GM13977 (cell line): ENCODE measurements at regions not wholly inside any gene's neighbourhood (a gene's known extent, or its start where the extent isn't known, plus 50 kb on each side); places are given as distances from the start of the nearest gene placed in this dataset.

Experiments
- DNase-seq: peaks from one replicate; pipeline ENCODE4 v3.0.0; 2012; ENCODE audit warnings: low spot score
- CTCF ChIP-seq: IDR thresholded peaks from 2 replicates; pipeline ENCODE4 v1.5.1; 2012; ENCODE audit warnings: mild to moderate bottlenecking, control low read depth; ENCODE audit not compliant: insufficient read depth; ENCODE audit errors: extremely low read depth, missing control alignments
- in situ Hi-C: fragments of 300-500 bp; cut with MboI; formaldehyde crosslinking; loops from one replicate; pipeline ENCODE4 v1.12.0; 2022; ENCODE audit warnings: low sequenced_read_pairs, low pct_unique_long_range_greater_than_20kb, mixed read lengths, inconsistent platforms; ENCODE audit not compliant: unreplicated experiment

- no peak for TF ChIP-seq CTCF
- in situ Hi-C loops: no loop called here
- no peak for DNase-seq
Observed at GRCh38 chr1:230510496-230510895, 84.4 kb upstream of the PGBD5 start.

- DNase-seq: no peak
- no peak for TF ChIP-seq CTCF
- in situ Hi-C loops: no loop called here
Observed at GRCh38 chr1:230509281-230509977, 83.3 kb upstream of the PGBD5 start.

GRCh38 chr1:230507666-230508402, 81.7 kb upstream of the PGBD5 start:
- no peak for DNase-seq

GRCh38 chr1:230507236-230507635, 81.1 kb upstream of the PGBD5 start:
- TF ChIP-seq CTCF: no peak
- no peak for DNase-seq
- in situ Hi-C loops: no loop called here

More at GRCh38 chr1:230507666-230508402, 81.7 kb upstream of the PGBD5 start:
- in situ Hi-C loops: no loop called here
- TF ChIP-seq CTCF: no peak

- no peak for DNase-seq
- in situ Hi-C loops: no loop called here
- no peak for TF ChIP-seq CTCF
Observed at GRCh38 chr1:230506451-230506850, 80.3 kb upstream of the PGBD5 start.

GRCh38 chr1:230504310-230504709, 78.2 kb upstream of the PGBD5 start:
- no peak for TF ChIP-seq CTCF
- DNase-seq: no peak
- in situ Hi-C loops: no loop called here
